ENCODE measurements at regions not wholly inside any gene's neighbourhood (a gene's known extent, or its start where the extent isn't known, plus 50 kb on each side); places are given as distances from the start of the nearest gene placed in this dataset.
A peak's percentile ranks its signal among the peaks of the same experiment; 100 is the strongest.
"Not testable (repeated sequence)": the region's sequence is repeated elsewhere in the genome, so short reads cannot be mapped to it uniquely, and the experiment has no call there.

GRCh38 chr16:29309601-29310000, 96.9 kb downstream of the NPIPB11 start:
- DNase-seq: not testable (repeated sequence)

GRCh38 chr16:29308644-29309546, 97.6 kb downstream of the NPIPB11 start:
- DNase-seq: no peak

- no peak for DNase-seq
Observed at GRCh38 chr16:29307598-29308507, 98.7 kb downstream of the NPIPB11 start.

- no peak for DNase-seq
Observed at GRCh38 chr16:29306943-29307597, 99.4 kb downstream of the NPIPB11 start.

- DNase-seq: no peak
Observed at GRCh38 chr16:29306201-29306600, 100.3 kb downstream of the NPIPB11 start.

- DNase-seq: not testable (repeated sequence)
Observed at GRCh38 chr16:29305018-29305417, 101.5 kb downstream of the NPIPB11 start.

- DNase-seq: no peak
Observed at GRCh38 chr16:29304251-29304650, 102.3 kb downstream of the NPIPB11 start.

GRCh38 chr16:29303520-29303919, 103.0 kb downstream of the NPIPB11 start:
- DNase-seq: no peak

- no peak for DNase-seq
Observed at GRCh38 chr16:29302976-29303375, 103.5 kb downstream of the NPIPB11 start.

- DNase-seq: not testable (repeated sequence)
Observed at GRCh38 chr16:29302433-29302832, 104.1 kb downstream of the NPIPB11 start.

GRCh38 chr16:29301662-29302285, 104.7 kb downstream of the NPIPB11 start:
- not testable (repeated sequence) for DNase-seq

- DNase-seq: not testable (repeated sequence)
Observed at GRCh38 chr16:29300541-29301535, 105.7 kb downstream of the NPIPB11 start.

- DNase-seq: peak; percentile 94
Observed at GRCh38 chr16:29300030-29300491, 106.5 kb downstream of the NPIPB11 start.

GRCh38 chr16:29298997-29299396, 107.5 kb downstream of the NPIPB11 start:
- not testable (repeated sequence) for DNase-seq

- DNase-seq: not testable (repeated sequence)
Observed at GRCh38 chr16:29298307-29298706, 108.2 kb downstream of the NPIPB11 start.

- not testable (repeated sequence) for DNase-seq
Observed at GRCh38 chr16:29297809-29298177, 108.7 kb downstream of the NPIPB11 start.

GRCh38 chr16:29297144-29297808, 109.2 kb downstream of the NPIPB11 start:
- DNase-seq: not testable (repeated sequence)

- not testable (repeated sequence) for DNase-seq
Observed at GRCh38 chr16:29296176-29296575, 110.3 kb downstream of the NPIPB11 start.

- not testable (repeated sequence) for DNase-seq
Observed at GRCh38 chr16:29294951-29295795, 111.3 kb downstream of the NPIPB11 start.

All from MV-4-11 (cell line).